WTC11 (cell line): ENCODE measurements at regions not wholly inside any gene's neighbourhood (a gene's known extent, or its start where the extent isn't known, plus 50 kb on each side); places are given as distances from the start of the nearest gene placed in this dataset.

Source experiments
- NFATC4 ChIP-seq: fragments of 250-450 bp; sonication (Bioruptor Pico); IDR thresholded peaks from 2 replicates; pipeline ENCODE4 v1.9.0; 2021; ENCODE audit warnings: mild to moderate bottlenecking
- RELA ChIP-seq: sonication (generic); formaldehyde crosslinking; IDR thresholded peaks from 2 replicates; pipeline ENCODE4 v1.8.1; 2022; ENCODE audit warnings: missing genetic modification reagents, mild to moderate bottlenecking, borderline replicate concordance
- TCF7 ChIP-seq: sonication (generic); formaldehyde crosslinking; IDR thresholded peaks from 2 replicates; pipeline ENCODE4 v1.8.0; 2022; ENCODE audit warnings: mild to moderate bottlenecking, low read depth, missing genetic modification reagents, moderate library complexity
- TEAD4 ChIP-seq: sonication (generic); formaldehyde crosslinking; IDR thresholded peaks from 2 replicates; pipeline ENCODE4 v1.8.0; 2022; ENCODE audit warnings: mild to moderate bottlenecking, missing genetic modification reagents
- TP53 ChIP-seq: sonication (generic); formaldehyde crosslinking; IDR thresholded peaks from 2 replicates; pipeline ENCODE4 v1.8.1; 2023; ENCODE audit warnings: mild to moderate bottlenecking, missing genetic modification reagents
- TF ChIP-seq, protein P1 (sequence below): fragments of 200-600 bp; IDR thresholded peaks from 2 replicates; pipeline ENCODE4 v1.8.0; 2022; ENCODE audit warnings: antibody characterized with exemption
- TF ChIP-seq, protein P2 (sequence below): sonication (generic); formaldehyde crosslinking; IDR thresholded peaks from 2 replicates; pipeline ENCODE4 v1.8.1; 2022; ENCODE audit warnings: mild to moderate bottlenecking, moderate library complexity, missing genetic modification reagents
- TF ChIP-seq, protein P3 (sequence below): sonication (generic); formaldehyde crosslinking; IDR thresholded peaks from 2 replicates; pipeline ENCODE4 v1.8.1; 2023; ENCODE audit warnings: mild to moderate bottlenecking, moderate library complexity, missing genetic modification reagents
- TF ChIP-seq, protein P4 (sequence below): sonication (generic); formaldehyde crosslinking; IDR thresholded peaks from 2 replicates; pipeline ENCODE4 v1.8.0; 2022; ENCODE audit warnings: mild to moderate bottlenecking, missing genetic modification reagents

DNA sequence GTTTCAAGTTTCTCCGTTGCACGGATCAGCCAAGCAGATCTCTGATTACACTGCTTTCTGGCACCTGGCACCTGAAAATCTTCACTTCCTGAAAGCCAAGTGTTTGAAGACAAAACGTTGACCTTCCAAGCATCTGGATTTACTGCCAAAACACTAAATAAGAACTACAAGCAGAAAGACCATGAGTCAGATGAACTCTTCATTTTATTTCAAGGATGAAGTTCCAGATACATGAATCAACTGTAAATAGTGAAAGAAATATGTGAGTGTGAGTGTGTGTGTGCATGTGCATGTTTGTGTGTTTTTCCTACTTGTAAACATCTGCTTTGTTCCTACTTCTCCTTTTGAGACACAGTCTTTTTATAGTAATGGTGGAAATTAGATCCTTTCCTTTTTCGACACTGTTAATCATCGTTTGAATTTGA, 60.0 kb upstream of the DTNA start:
- TF ChIP-seq, protein P1, sequence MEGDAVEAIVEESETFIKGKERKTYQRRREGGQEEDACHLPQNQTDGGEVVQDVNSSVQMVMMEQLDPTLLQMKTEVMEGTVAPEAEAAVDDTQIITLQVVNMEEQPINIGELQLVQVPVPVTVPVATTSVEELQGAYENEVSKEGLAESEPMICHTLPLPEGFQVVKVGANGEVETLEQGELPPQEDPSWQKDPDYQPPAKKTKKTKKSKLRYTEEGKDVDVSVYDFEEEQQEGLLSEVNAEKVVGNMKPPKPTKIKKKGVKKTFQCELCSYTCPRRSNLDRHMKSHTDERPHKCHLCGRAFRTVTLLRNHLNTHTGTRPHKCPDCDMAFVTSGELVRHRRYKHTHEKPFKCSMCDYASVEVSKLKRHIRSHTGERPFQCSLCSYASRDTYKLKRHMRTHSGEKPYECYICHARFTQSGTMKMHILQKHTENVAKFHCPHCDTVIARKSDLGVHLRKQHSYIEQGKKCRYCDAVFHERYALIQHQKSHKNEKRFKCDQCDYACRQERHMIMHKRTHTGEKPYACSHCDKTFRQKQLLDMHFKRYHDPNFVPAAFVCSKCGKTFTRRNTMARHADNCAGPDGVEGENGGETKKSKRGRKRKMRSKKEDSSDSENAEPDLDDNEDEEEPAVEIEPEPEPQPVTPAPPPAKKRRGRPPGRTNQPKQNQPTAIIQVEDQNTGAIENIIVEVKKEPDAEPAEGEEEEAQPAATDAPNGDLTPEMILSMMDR: no peak
- no peak for TF ChIP-seq TCF7 (CRISPR knock-in tag)
- TF ChIP-seq, protein P2, sequence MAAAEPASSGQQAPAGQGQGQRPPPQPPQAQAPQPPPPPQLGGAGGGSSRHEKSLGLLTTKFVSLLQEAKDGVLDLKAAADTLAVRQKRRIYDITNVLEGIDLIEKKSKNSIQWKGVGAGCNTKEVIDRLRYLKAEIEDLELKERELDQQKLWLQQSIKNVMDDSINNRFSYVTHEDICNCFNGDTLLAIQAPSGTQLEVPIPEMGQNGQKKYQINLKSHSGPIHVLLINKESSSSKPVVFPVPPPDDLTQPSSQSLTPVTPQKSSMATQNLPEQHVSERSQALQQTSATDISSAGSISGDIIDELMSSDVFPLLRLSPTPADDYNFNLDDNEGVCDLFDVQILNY: no peak
- no peak for TF ChIP-seq TEAD4
- no peak for TF ChIP-seq NFATC4 (CRISPR knock-in tag)
- TF ChIP-seq, protein P3, sequence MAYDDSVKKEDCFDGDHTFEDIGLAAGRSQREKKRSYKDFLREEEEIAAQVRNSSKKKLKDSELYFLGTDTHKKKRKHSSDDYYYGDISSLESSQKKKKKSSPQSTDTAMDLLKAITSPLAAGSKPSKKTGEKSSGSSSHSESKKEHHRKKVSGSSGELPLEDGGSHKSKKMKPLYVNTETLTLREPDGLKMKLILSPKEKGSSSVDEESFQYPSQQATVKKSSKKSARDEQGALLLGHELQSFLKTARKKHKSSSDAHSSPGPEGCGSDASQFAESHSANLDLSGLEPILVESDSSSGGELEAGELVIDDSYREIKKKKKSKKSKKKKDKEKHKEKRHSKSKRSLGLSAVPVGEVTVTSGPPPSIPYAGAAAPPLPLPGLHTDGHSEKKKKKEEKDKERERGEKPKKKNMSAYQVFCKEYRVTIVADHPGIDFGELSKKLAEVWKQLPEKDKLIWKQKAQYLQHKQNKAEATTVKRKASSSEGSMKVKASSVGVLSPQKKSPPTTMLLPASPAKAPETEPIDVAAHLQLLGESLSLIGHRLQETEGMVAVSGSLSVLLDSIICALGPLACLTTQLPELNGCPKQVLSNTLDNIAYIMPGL (CRISPR knock-in tag): no peak
- TF ChIP-seq, protein P4, sequence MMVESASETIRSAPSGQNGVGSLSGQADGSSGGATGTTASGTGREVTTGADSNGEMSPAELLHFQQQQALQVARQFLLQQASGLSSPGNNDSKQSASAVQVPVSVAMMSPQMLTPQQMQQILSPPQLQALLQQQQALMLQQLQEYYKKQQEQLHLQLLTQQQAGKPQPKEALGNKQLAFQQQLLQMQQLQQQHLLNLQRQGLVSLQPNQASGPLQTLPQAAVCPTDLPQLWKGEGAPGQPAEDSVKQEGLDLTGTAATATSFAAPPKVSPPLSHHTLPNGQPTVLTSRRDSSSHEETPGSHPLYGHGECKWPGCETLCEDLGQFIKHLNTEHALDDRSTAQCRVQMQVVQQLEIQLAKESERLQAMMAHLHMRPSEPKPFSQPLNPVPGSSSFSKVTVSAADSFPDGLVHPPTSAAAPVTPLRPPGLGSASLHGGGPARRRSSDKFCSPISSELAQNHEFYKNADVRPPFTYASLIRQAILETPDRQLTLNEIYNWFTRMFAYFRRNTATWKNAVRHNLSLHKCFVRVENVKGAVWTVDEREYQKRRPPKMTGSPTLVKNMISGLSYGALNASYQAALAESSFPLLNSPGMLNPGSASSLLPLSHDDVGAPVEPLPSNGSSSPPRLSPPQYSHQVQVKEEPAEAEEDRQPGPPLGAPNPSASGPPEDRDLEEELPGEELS (CRISPR knock-in tag): no peak
- no peak for TF ChIP-seq RELA (CRISPR knock-in tag)
- no peak for TF ChIP-seq TP53 (CRISPR knock-in tag)
